A172 (cell line): ENCODE measurements at regions not wholly inside any gene's neighbourhood (a gene's known extent, or its start where the extent isn't known, plus 50 kb on each side); places are given as distances from the start of the nearest gene placed in this dataset.

Experiments used
- DNase-seq: peaks from one replicate; pipeline ENCODE4 v3.0.0-alpha.2; 2015; ENCODE audit warnings: low spot score

DNA sequence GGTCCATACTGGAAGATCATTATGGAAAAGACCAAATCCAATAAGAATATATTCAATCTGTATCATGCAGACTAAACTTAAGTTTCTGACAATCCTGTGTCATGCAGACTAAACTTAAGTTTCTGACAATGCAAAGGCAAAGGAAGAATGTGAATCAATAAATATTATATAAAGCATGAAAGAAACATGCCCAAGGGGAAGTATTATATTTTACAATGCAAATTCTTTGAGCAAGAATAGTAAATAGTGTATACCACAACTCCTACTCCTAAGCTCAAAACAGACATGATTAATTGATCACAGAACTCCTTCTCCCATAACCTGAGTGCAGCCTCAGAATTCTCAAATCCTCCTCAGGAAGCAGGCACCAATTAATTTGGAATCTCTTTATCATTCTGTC, 71.3 kb upstream of the BDNF start:
- no peak for DNase-seq

DNA sequence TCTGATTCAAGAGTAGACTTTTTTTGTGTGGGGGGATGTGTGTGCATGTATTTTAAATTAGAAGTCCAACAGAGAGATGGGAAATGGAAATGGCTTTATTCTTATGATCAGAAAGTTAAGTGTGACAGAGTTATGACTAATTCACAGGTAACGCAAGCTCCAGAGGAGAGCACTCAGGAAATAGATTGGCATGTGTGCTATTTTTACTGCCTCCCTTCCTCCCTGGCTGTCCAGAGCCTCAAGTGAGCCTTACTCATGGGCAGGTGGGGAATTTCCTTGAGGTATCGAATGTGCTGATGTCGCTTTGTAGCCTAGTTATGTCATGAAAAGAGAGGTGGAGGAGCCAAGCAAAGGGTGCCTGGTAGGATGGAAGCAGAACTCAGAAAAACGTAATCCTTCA, 70.3 kb upstream of the BDNF start:
- peak; percentile 66 for DNase-seq

DNA sequence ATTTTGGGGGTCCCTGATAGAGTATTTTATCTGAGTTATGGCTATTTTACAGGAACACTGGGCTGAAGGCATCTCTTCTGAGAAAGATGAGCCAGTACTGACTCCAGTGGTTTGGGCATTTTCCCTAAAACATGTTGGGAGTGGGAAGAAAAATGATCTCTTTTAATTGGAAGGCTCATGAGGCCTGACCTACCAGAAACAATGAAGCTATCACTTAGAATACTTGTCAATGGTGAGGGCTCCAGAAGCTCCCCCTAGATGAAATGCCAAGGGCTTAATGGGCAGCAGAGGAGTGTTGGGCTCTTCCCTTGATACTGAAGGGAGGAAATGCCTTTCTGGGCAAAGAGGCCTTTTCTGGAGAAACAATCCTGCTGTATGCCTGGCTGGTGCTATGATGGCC, 63.5 kb upstream of the BDNF start:
- no peak for DNase-seq

DNA sequence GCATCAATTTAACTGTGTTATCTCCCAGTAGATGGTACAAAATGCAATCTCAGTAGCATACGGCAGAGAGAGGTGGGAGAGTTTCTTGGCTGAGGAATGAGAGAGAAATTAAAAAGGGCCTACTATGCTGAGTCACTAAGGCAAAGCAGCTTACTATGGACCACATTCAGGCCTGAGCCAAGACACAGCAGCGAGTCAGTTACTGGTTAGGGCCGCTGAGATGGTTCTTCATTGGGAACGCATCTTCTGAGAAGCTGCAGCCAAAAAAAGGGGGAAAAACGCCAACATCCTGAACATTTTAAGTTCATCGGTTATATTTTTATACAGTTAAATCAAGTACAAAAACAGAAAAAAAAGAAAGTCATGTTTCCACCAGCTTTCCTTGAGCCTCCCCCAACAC, 61.1 kb upstream of the BDNF start:
- no peak for DNase-seq

DNA sequence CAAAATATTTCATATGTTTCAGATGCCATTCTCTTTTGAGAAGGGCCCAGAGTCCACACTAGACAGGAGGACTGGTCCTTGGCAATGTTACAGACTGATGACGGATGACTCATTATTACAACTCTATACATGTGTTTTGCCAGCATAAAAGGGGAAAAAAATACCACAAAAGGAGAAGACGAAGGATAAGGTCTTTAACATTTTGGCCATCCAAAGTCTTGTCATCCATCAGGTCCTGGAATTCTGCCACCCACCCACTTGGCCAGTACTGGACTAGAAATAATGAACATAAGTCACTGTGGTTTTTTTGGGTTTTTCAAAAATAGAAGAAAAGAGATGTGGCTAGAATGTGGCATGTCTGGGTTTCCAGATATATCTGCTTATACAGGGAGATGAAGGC, 57.7 kb upstream of the BDNF start:
- DNase-seq: peak; percentile 89

DNA sequence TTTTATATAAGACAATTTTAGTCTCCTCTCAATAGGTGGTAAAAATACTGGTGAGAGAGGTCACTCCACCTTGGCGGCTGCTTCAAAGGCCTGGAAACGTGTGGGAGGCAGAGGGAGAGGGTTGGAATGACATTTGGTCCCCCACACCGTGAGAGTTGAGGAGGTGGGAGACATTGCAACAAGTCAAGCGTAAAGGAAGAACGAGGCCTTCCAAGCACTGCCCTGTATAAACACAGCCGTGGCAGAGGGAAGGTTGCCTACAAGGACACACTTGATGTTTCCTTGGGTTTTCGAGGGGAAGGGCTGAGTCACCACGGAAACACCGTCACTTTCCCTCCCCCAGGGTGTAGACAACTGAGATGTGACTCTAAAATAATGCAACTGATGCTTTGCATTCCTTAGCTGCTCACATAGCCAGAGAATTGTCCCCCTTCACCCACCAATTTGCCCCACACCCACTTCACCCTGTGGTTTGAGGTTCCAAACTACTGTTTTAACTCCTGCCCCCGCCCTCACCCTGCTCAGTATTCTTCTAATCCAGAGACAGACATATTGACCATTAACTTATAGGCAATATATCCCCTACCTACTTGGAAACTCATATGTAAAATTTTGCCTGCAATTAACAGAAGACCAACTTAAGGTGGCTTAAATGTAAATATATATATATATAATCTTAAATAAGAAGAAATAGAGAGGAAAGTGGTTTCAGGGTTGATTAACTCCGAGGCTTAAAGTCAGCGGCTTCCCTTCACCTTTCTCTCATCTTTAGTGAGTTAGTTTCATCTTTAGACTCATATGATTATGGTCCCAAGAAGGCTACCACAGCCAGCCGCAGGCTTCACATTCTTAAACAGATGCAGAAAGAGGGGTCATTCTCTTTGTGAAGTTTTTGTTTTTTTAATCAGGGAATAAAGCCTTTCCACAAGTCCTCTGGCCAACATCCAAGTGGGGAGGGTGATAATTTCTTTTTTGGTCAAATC, 54.1 kb upstream of the BDNF start:
- peak; percentile 63 for DNase-seq
